HL-60 (cell line): ENCODE measurements at regions not wholly inside any gene's neighbourhood (a gene's known extent, or its start where the extent isn't known, plus 50 kb on each side); places are given as distances from the start of the nearest gene placed in this dataset.

ENCODE experiments used
- SPI1 ChIP-seq: IDR thresholded peaks from 2 replicates; pipeline ENCODE4 v1.6.1; 2012; ENCODE audit warnings: low read depth, mild to moderate bottlenecking, borderline replicate concordance
- TF ChIP-seq, protein P1 (sequence below): IDR thresholded peaks from one replicate; pipeline ENCODE4 v1.5.1; 2011; ENCODE audit warnings: low read length, control low read depth, inconsistent platforms; ENCODE audit not compliant: insufficient read depth
- TF ChIP-seq, protein P2 (sequence below): IDR thresholded peaks from 2 replicates; pipeline ENCODE4 v1.6.1; 2012; ENCODE audit warnings: low read depth; ENCODE audit not compliant: insufficient replicate concordance

DNA sequence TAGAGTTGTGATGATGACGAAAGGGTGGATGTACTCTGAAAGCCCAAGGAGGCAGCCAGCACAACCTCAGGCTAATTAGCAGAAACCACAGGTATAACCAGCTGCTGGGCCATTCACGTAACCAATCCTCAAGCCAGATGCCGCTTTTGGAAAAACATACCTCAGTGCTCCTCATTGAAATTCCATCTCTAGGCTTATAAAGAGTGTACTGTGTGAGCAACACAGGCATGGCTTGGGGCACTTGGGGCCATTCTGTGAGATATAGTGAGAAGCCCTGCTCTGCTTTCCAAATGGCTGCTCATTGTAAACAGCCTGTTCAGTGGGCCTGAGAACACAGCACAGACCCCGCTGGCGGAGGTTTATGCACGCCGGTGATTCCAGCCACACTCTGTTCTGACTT is 182.1 kb upstream of the HHIP start:
- no peak for TF ChIP-seq SPI1
- TF ChIP-seq, protein P1, sequence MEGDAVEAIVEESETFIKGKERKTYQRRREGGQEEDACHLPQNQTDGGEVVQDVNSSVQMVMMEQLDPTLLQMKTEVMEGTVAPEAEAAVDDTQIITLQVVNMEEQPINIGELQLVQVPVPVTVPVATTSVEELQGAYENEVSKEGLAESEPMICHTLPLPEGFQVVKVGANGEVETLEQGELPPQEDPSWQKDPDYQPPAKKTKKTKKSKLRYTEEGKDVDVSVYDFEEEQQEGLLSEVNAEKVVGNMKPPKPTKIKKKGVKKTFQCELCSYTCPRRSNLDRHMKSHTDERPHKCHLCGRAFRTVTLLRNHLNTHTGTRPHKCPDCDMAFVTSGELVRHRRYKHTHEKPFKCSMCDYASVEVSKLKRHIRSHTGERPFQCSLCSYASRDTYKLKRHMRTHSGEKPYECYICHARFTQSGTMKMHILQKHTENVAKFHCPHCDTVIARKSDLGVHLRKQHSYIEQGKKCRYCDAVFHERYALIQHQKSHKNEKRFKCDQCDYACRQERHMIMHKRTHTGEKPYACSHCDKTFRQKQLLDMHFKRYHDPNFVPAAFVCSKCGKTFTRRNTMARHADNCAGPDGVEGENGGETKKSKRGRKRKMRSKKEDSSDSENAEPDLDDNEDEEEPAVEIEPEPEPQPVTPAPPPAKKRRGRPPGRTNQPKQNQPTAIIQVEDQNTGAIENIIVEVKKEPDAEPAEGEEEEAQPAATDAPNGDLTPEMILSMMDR, result no peak
- TF ChIP-seq, protein P2, sequence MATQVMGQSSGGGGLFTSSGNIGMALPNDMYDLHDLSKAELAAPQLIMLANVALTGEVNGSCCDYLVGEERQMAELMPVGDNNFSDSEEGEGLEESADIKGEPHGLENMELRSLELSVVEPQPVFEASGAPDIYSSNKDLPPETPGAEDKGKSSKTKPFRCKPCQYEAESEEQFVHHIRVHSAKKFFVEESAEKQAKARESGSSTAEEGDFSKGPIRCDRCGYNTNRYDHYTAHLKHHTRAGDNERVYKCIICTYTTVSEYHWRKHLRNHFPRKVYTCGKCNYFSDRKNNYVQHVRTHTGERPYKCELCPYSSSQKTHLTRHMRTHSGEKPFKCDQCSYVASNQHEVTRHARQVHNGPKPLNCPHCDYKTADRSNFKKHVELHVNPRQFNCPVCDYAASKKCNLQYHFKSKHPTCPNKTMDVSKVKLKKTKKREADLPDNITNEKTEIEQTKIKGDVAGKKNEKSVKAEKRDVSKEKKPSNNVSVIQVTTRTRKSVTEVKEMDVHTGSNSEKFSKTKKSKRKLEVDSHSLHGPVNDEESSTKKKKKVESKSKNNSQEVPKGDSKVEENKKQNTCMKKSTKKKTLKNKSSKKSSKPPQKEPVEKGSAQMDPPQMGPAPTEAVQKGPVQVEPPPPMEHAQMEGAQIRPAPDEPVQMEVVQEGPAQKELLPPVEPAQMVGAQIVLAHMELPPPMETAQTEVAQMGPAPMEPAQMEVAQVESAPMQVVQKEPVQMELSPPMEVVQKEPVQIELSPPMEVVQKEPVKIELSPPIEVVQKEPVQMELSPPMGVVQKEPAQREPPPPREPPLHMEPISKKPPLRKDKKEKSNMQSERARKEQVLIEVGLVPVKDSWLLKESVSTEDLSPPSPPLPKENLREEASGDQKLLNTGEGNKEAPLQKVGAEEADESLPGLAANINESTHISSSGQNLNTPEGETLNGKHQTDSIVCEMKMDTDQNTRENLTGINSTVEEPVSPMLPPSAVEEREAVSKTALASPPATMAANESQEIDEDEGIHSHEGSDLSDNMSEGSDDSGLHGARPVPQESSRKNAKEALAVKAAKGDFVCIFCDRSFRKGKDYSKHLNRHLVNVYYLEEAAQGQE, result no peak
